GM12878 (cell line): ENCODE measurements at regions not wholly inside any gene's neighbourhood (a gene's known extent, or its start where the extent isn't known, plus 50 kb on each side); places are given as distances from the start of the nearest gene placed in this dataset.

Source experiments
- ATAC-seq: fragments of 200-7000 bp; cut with Tn5 transposase; 3 replicates; pipeline ENCODE4 v1.9.1; 2020; ENCODE audit warnings: mild to moderate bottlenecking, moderate library complexity
- BruUV-seq: library from RNA; stranded (reverse); fragments of 400-500 nt; replicated peaks from 2 replicates; lab custom pipeline; 2021; lab: Mats Ljungman, UMichigan
- CTCF ChIA-PET: fragments of 300-600 bp; sonication (Branson Sonifier 250); formaldehyde crosslinking; extraction: SDS; loops from one replicate; lab custom pipeline; 2021; ENCODE audit warnings: inconsistent platforms; lab: Yijun Ruan, JAX
- POLR2A ChIA-PET: fragments of 350-600 bp; formaldehyde crosslinking; extraction: SDS; loops from one replicate; lab custom pipeline; 2021; ENCODE audit warnings: inconsistent platforms; lab: Charles Lee
- RAD21 ChIA-PET: fragments of 300-600 bp; sonication (Branson Sonifier 250); formaldehyde crosslinking; loops from one replicate; lab custom pipeline; 2023; ENCODE audit warnings: antibody characterized with exemption; ENCODE audit not compliant: unreplicated experiment; lab: Charles Lee
- SMC1A ChIA-PET: fragments of 300-600 bp; sonication (Branson Sonifier 250); formaldehyde crosslinking; loops from one replicate; lab custom pipeline; 2023; ENCODE audit not compliant: unreplicated experiment, uncharacterized antibody; lab: Charles Lee
- DNase-seq: peaks from one replicate; pipeline ENCODE4 v3.0.0-alpha.2; 2011; ENCODE audit warnings: low read depth, low spot score
- FAIRE-seq: peaks from 3 replicates; lab custom pipeline; 2011; peaks lifted over from hg19 to GRCh38; lab: Jason Lieb, UNC
- H2AFZ ChIP-seq: 2 replicates; pipeline ENCODE4 v1.6.0; 2011; ENCODE audit warnings: low read depth, low read length, control low read depth; ENCODE audit not compliant: control insufficient read depth
- H3K27ac ChIP-seq: 2 replicates; pipeline ENCODE4 v1.5.1; 2011; ENCODE audit warnings: control low read depth; ENCODE audit not compliant: control insufficient read depth, insufficient read depth
- H3K27me3 ChIP-seq, 2 experiments: replicated peaks in 1 of 2; 2 replicates each; pipeline versions ENCODE4 v1.6.0 to v1.6.1; 2011; ENCODE audit warnings: low read length in 1 of 2; ENCODE audit not compliant: control insufficient read depth in 2 of 2, insufficient read depth in 2 of 2
- H3K36me3 ChIP-seq, 2 experiments: 2 replicates each; pipeline ENCODE4 v1.5.1; 2011; ENCODE audit warnings: low read length in 1 of 2; ENCODE audit not compliant: control insufficient read depth in 2 of 2, insufficient read depth in 2 of 2
- H3K4me1 ChIP-seq: 2 replicates; pipeline ENCODE4 v1.6.1; 2011; ENCODE audit warnings: mild to moderate bottlenecking, low read length, moderate library complexity, mixed read lengths; ENCODE audit not compliant: control insufficient read depth, insufficient read depth
- H3K4me2 ChIP-seq: 2 replicates; pipeline ENCODE4 v1.6.0; 2011; ENCODE audit warnings: control low read depth; ENCODE audit not compliant: control insufficient read depth, insufficient read depth
- H3K4me3 ChIP-seq: fragments of 200-600 bp; sonication (generic); 2 replicates; pipeline ENCODE4 v1.5.1; 2016
- H3K79me2 ChIP-seq: 2 replicates; pipeline ENCODE4 v1.6.0; 2011; ENCODE audit warnings: low read length; ENCODE audit not compliant: control insufficient read depth, insufficient read depth
- H3K9ac ChIP-seq: 2 replicates; pipeline ENCODE4 v1.8.0; 2011; ENCODE audit warnings: low read length, control low read depth, mixed read lengths; ENCODE audit not compliant: control insufficient read depth, insufficient read depth
- H3K9me3 ChIP-seq: replicated peaks from 3 replicates; pipeline ENCODE4 v1.5.1; 2011; ENCODE audit warnings: mild to moderate bottlenecking, low read length; ENCODE audit not compliant: control insufficient read depth, insufficient read depth
- H4K20me1 ChIP-seq: 2 replicates; pipeline ENCODE4 v1.6.0; 2011; ENCODE audit not compliant: control insufficient read depth, insufficient read depth
- BCL11A ChIP-seq: IDR thresholded peaks from 2 replicates; pipeline ENCODE4 v1.6.1; 2011; ENCODE audit warnings: low read depth, low read length
- CREM ChIP-seq: IDR thresholded peaks from 2 replicates; pipeline ENCODE4 v1.6.1; 2014; ENCODE audit warnings: antibody characterized with exemption, low read depth
- EP300 ChIP-seq, 2 experiments: fragments of 150-350 bp in 1 of 2; IDR thresholded peaks; 2 replicates each; pipeline ENCODE4 v1.6.1; 2011 to 2012; ENCODE audit warnings: low read depth in 2 of 2, low read length in 2 of 2, borderline replicate concordance in 1 of 2, improper control_type of control experiment in 1 of 2, inconsistent platforms in 1 of 2; ENCODE audit not compliant: control insufficient read depth in 1 of 2
- NBN ChIP-seq: fragments of 450-650 bp; IDR thresholded peaks from 2 replicates; pipeline ENCODE4 v1.6.1; 2016
- POLR2AphosphoS2 ChIP-seq: IDR thresholded peaks from 2 replicates; pipeline ENCODE4 v1.6.1; 2011; ENCODE audit warnings: low read depth, mild to moderate bottlenecking, low read length, improper control_type of control experiment, moderate library complexity
- RCOR1 ChIP-seq: conservative IDR thresholded peaks from 2 replicates; pipeline ENCODE4 v1.6.1; 2012; ENCODE audit warnings: low read depth, low read length, improper control_type of control experiment
- SMC3 ChIP-seq: IDR thresholded peaks from 2 replicates; pipeline ENCODE4 v1.6.1; 2011; ENCODE audit warnings: low read length, improper control_type of control experiment, borderline replicate concordance
- WGBS: methylation state at CpG from one replicate; pipeline ENCODE4 v1.1.6; 2016; ENCODE audit warnings: low lambda C conversion rate; ENCODE audit not compliant: insufficient replicate concordance, insufficient coverage; ENCODE audit errors: missing lambda C conversion rate; 5-methylcytosine and 5-hydroxymethylcytosine counted together
- in situ Hi-C: fragments of 300-500 bp; cut with MboI; formaldehyde crosslinking; loops from 9 replicates; pipeline ENCODE4 v1.14.3; 2018; ENCODE audit warnings: mixed read lengths
- intact Hi-C: fragments of 100-400 bp; cut with micrococcal nuclease; formaldehyde crosslinking; loops from one replicate; pipeline ENCODE4 v1.14.2; 2022; ENCODE audit not compliant: unreplicated experiment
- TF ChIP-seq, protein P1 (sequence below): fragments of 450-650 bp; IDR thresholded peaks from 2 replicates; pipeline ENCODE4 v1.6.1; 2016; ENCODE audit warnings: mild to moderate bottlenecking
- TF ChIP-seq, protein P2 (sequence below): fragments of 150-350 bp; IDR thresholded peaks from 2 replicates; pipeline ENCODE4 v1.6.1; 2016; ENCODE audit warnings: low read depth, low read length
- TF ChIP-seq, protein P3 (sequence below): fragments of 450-650 bp; IDR thresholded peaks from 2 replicates; pipeline ENCODE4 v1.6.1; 2018; ENCODE audit warnings: borderline replicate concordance, mild to moderate bottlenecking; ENCODE audit not compliant: partially characterized antibody
- TF ChIP-seq, protein P4 (sequence below): fragments of 450-650 bp; formaldehyde crosslinking; IDR thresholded peaks from 2 replicates; pipeline ENCODE4 v1.4.0; 2022; ENCODE audit warnings: mild to moderate bottlenecking, moderate library complexity

DNA sequence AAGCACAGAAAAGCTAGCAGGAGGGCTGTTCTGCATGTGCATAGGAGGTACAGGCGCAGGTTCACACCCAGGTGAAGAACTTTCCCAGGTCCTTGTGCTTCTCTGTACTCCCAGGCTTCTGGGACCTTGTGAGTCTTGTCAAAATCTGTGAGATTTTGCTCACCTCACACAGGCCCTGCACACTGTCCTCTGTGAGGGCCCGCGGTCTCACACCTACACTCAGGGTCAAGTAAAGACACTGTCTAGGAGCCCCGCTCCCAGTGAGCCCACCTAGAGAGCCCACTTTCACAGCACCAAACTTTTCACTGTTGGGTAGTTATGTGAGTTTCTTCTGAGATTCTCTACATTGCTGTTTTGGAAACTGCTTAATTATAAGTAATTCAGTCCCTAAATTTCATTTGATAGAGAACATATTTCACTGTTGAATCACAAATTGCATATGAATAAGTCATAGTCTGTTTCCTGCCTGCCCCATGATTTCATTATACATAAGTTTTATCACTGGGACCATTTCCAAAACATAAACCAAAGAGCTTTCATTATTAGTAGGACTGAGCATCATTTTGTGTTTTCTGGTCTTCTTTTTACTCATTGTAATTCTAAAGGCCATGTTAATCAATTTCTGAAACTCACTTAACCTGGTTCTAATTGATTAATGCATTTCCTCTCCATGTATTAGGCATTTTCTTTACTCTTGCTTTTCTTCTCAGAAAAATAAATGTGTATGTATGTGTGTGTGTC, 234.2 kb upstream of the SPOPL start:
- no TSS peak for BruUV-seq
- no peaks in the 10 kb centered on the region for H3K79me2 ChIP-seq
- 22% methylated on average over 4 of the region's 4 CpGs for WGBS
- H3K9me3 ChIP-seq: no peaks in the 10 kb centered on the region; the same call in 2 of the 3 replicates
- FAIRE-seq (peak; percentile 49), DNase-seq (peak; percentile 47), ATAC-seq (peak; percentile 88)
- H3K4me2 ChIP-seq: no peak overlapping the region
- no peak overlapping the region for H3K4me3 ChIP-seq
- POLR2A ChIA-PET: no interaction called here
- no peak overlapping the region for H3K27ac ChIP-seq
- H3K36me3 ChIP-seq: no peaks in the 10 kb centered on the region
- no peak overlapping the region for H3K9ac ChIP-seq
- no peaks in the 10 kb centered on the region for H3K27me3 ChIP-seq
- H3K4me1 ChIP-seq: peaks cover 9% of the 10 kb centered on the region; the same call in 1 of the 2 replicates
- CTCF ChIA-PET: interaction anchor here (1.0 kb wide), 1 partner anchor 107 kb away, joined by 3 read pairs; no protein-coding TSS in a partner anchor
- H4K20me1 ChIP-seq: no peaks in the 10 kb centered on the region
- RAD21 ChIA-PET: interaction anchor here (0.6 to 1.9 kb wide), 3 partner anchors 27 to 33 kb away, joined by 4 to 10 read pairs (median 10); no protein-coding TSS in a partner anchor
- in situ Hi-C loops: no loop called here
- intact Hi-C loops: loop anchor here (2.0 to 10.0 kb wide), 4 partner anchors 107 to 517 kb away; partner anchors contain the start of gene NXPH2
- no peak overlapping the region for H2AFZ ChIP-seq
- SMC1A ChIA-PET: interaction anchor here (0.6 to 2.5 kb wide), 10 partner anchors 8 to 255 kb away, joined by 3 to 12 read pairs (median 4); no protein-coding TSS in a partner anchor
- TF ChIP-seq SMC3: no peak
- peak; percentile 65; the same call in 1 of the 2 replicates for TF ChIP-seq NBN
- TF ChIP-seq CREM: peak; percentile 48; the same call in 1 of the 2 replicates
- TF ChIP-seq POLR2AphosphoS2: no peak
- TF ChIP-seq, protein P1, sequence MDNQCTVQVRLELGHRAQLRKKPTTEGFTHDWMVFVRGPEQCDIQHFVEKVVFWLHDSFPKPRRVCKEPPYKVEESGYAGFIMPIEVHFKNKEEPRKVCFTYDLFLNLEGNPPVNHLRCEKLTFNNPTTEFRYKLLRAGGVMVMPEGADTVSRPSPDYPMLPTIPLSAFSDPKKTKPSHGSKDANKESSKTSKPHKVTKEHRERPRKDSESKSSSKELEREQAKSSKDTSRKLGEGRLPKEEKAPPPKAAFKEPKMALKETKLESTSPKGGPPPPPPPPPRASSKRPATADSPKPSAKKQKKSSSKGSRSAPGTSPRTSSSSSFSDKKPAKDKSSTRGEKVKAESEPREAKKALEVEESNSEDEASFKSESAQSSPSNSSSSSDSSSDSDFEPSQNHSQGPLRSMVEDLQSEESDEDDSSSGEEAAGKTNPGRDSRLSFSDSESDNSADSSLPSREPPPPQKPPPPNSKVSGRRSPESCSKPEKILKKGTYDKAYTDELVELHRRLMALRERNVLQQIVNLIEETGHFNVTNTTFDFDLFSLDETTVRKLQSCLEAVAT: peak; percentile 79; the same call in 1 of the 2 replicates
- TF ChIP-seq BCL11A: peak; percentile 81
- TF ChIP-seq, protein P2, sequence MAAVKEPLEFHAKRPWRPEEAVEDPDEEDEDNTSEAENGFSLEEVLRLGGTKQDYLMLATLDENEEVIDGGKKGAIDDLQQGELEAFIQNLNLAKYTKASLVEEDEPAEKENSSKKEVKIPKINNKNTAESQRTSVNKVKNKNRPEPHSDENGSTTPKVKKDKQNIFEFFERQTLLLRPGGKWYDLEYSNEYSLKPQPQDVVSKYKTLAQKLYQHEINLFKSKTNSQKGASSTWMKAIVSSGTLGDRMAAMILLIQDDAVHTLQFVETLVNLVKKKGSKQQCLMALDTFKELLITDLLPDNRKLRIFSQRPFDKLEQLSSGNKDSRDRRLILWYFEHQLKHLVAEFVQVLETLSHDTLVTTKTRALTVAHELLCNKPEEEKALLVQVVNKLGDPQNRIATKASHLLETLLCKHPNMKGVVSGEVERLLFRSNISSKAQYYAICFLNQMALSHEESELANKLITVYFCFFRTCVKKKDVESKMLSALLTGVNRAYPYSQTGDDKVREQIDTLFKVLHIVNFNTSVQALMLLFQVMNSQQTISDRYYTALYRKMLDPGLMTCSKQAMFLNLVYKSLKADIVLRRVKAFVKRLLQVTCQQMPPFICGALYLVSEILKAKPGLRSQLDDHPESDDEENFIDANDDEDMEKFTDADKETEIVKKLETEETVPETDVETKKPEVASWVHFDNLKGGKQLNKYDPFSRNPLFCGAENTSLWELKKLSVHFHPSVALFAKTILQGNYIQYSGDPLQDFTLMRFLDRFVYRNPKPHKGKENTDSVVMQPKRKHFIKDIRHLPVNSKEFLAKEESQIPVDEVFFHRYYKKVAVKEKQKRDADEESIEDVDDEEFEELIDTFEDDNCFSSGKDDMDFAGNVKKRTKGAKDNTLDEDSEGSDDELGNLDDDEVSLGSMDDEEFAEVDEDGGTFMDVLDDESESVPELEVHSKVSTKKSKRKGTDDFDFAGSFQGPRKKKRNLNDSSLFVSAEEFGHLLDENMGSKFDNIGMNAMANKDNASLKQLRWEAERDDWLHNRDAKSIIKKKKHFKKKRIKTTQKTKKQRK: no peak
- peak; percentile 29 to 77; a peak in 3 of 4 replicates for TF ChIP-seq EP300 (IDR thresholded peaks at IDR 0.05; ENCODE audit: borderline replicate concordance in 1 of 2, control insufficient read depth in 1 of 2, low read depth in 2 of 2, low read length in 2 of 2)
- TF ChIP-seq, protein P3, sequence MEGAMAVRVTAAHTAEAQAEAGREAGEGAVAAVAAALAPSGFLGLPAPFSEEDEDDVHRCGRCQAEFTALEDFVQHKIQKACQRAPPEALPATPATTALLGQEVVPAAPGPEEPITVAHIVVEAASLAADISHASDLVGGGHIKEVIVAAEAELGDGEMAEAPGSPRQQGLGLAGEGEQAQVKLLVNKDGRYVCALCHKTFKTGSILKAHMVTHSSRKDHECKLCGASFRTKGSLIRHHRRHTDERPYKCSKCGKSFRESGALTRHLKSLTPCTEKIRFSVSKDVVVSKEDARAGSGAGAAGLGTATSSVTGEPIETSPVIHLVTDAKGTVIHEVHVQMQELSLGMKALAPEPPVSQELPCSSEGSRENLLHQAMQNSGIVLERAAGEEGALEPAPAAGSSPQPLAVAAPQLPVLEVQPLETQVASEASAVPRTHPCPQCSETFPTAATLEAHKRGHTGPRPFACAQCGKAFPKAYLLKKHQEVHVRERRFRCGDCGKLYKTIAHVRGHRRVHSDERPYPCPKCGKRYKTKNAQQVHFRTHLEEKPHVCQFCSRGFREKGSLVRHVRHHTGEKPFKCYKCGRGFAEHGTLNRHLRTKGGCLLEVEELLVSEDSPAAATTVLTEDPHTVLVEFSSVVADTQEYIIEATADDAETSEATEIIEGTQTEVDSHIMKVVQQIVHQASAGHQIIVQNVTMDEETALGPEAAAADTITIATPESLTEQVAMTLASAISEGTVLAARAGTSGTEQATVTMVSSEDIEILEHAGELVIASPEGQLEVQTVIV: no peak
- 0 out of 2 replicates have a peak, but pooled peaks have one; percentile 34 for TF ChIP-seq RCOR1
- TF ChIP-seq, protein P4, sequence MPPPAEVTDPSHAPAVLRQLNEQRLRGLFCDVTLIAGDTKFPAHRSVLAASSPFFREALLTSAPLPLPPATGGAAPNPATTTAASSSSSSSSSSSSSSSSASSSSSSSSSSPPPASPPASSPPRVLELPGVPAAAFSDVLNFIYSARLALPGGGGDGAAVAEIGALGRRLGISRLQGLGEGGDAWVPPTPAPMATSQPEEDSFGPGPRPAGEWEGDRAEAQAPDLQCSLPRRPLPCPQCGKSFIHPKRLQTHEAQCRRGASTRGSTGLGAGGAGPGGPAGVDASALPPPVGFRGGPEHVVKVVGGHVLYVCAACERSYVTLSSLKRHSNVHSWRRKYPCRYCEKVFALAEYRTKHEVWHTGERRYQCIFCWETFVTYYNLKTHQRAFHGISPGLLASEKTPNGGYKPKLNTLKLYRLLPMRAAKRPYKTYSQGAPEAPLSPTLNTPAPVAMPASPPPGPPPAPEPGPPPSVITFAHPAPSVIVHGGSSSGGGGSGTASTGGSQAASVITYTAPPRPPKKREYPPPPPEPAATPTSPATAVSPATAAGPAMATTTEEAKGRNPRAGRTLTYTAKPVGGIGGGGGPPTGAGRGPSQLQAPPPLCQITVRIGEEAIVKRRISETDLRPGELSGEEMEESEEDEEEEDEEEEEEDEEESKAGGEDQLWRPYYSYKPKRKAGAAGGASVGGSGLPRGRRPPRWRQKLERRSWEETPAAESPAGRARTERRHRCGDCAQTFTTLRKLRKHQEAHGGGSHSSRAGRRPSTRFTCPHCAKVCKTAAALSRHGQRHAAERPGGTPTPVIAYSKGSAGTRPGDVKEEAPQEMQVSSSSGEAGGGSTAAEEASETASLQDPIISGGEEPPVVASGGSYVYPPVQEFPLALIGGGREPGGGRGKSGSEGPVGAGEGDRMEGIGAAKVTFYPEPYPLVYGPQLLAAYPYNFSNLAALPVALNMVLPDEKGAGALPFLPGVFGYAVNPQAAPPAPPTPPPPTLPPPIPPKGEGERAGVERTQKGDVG (CRISPR knock-in tag): no peak
